GM19372 (cell line): ENCODE measurements at regions not wholly inside any gene's neighbourhood (a gene's known extent, or its start where the extent isn't known, plus 50 kb on each side); places are given as distances from the start of the nearest gene placed in this dataset.

Experiments used
- ATAC-seq: cut with Tn5 transposase; IDR thresholded peaks from one replicate; pipeline ENCODE4 v1.9.1; 2021; ENCODE audit warnings: mild to moderate bottlenecking, low read depth, moderate library complexity; ENCODE audit not compliant: unreplicated experiment

GRCh38 chr10:70939441-70940003 lies 51.2 kb upstream of the PCBD1 start:
- no peak for ATAC-seq

GRCh38 chr10:70940834-70941568 lies 52.6 kb upstream of the PCBD1 start:
- ATAC-seq = no peak

- no peak for ATAC-seq
These were observed 53.8 kb upstream of the PCBD1 start for GRCh38 chr10:70942125-70942524.

GRCh38 chr10:70942725-70943124 lies 54.4 kb upstream of the PCBD1 start:
- no peak for ATAC-seq

GRCh38 chr10:70943249-70943648 lies 54.9 kb upstream of the PCBD1 start:
- no peak for ATAC-seq

GRCh38 chr10:70943841-70944466 lies 55.6 kb upstream of the PCBD1 start:
- ATAC-seq = no peak

- ATAC-seq = no peak
These were observed 61.7 kb upstream of the PCBD1 start for GRCh38 chr10:70950037-70950436.

GRCh38 chr10:70950801-70951200 lies 62.4 kb upstream of the PCBD1 start:
- ATAC-seq = no peak

- ATAC-seq = no peak
These were observed 64.0 kb upstream of the PCBD1 start for GRCh38 chr10:70952401-70952800.

- no peak for ATAC-seq
These were observed 64.6 kb upstream of the PCBD1 start for GRCh38 chr10:70952921-70953320.

- ATAC-seq = no peak
These were observed 66.2 kb upstream of the PCBD1 start for GRCh38 chr10:70954381-70955176.

GRCh38 chr10:70956029-70956759 lies 67.8 kb upstream of the PCBD1 start:
- no peak for ATAC-seq

GRCh38 chr10:70958396-70958795 lies 70.0 kb upstream of the PCBD1 start:
- no peak for ATAC-seq

GRCh38 chr10:70960316-70960715 lies 72.0 kb upstream of the PCBD1 start:
- no peak for ATAC-seq

GRCh38 chr10:70960783-70961570 lies 72.6 kb upstream of the PCBD1 start:
- no peak for ATAC-seq

- no peak for ATAC-seq
These were observed 74.3 kb upstream of the PCBD1 start for GRCh38 chr10:70962686-70963085.

- ATAC-seq = no peak
These were observed 74.9 kb upstream of the PCBD1 start for GRCh38 chr10:70963271-70963670.

GRCh38 chr10:70964245-70964644 lies 75.9 kb upstream of the PCBD1 start:
- no peak for ATAC-seq

- no peak for ATAC-seq
These were observed 76.5 kb upstream of the PCBD1 start for GRCh38 chr10:70964881-70965280.

- ATAC-seq = no peak
These were observed 77.2 kb upstream of the PCBD1 start for GRCh38 chr10:70965566-70965965.
